PC-9 (cell line): ENCODE measurements at regions not wholly inside any gene's neighbourhood (a gene's known extent, or its start where the extent isn't known, plus 50 kb on each side); places are given as distances from the start of the nearest gene placed in this dataset.

Experiments used
- CTCF ChIP-seq: fragments of 200-600 bp; sonication (generic); conservative IDR thresholded peaks from 2 replicates; pipeline ENCODE4 v1.6.1; 2017; ENCODE audit warnings: mixed run types, antibody characterized with exemption, mild to moderate bottlenecking, moderate library complexity
- EZH2 ChIP-seq: fragments of 200-600 bp; sonication (generic); IDR thresholded peaks from 2 replicates; pipeline ENCODE4 v1.8.0; 2017; ENCODE audit warnings: antibody characterized with exemption, low read depth

- TF ChIP-seq CTCF (no peak), EZH2 (no peak)
Observed at GRCh38 chr4:177587989-177588388, 145.8 kb upstream of the AGA start.
